ENCODE measurements at regions not wholly inside any gene's neighbourhood (a gene's known extent, or its start where the extent isn't known, plus 50 kb on each side); places are given as distances from the start of the nearest gene placed in this dataset.

GRCh38 chr11:29634744-29635143, 382.1 kb downstream of the KCNA4 start:
- Histone ChIP-seq H3K9ac (no peak overlapping the region), H3K4me1 (no peaks in the 10 kb centered on the region), H3K36me3 (ENCODE audit: control insufficient read depth, insufficient read depth, low read length) (no peaks in the 10 kb centered on the region), H3K9me3 (ENCODE audit: control insufficient read depth, low read length) (no peaks in the 10 kb centered on the region), H3K79me2 (no peaks in the 10 kb centered on the region), H3K27ac (no peak overlapping the region), H3K27me3 (ENCODE audit: control insufficient read depth, insufficient read depth, low read length) (no peaks in the 10 kb centered on the region), H3K4me2 (ENCODE audit: low read length) (no peak overlapping the region), H3K4me3 (ENCODE audit: low read depth, low read length) (no peak overlapping the region), H2AFZ (no peak overlapping the region)
- no peak for TF ChIP-seq CTCF (IDR thresholded peaks at IDR 0.05)

DNA sequence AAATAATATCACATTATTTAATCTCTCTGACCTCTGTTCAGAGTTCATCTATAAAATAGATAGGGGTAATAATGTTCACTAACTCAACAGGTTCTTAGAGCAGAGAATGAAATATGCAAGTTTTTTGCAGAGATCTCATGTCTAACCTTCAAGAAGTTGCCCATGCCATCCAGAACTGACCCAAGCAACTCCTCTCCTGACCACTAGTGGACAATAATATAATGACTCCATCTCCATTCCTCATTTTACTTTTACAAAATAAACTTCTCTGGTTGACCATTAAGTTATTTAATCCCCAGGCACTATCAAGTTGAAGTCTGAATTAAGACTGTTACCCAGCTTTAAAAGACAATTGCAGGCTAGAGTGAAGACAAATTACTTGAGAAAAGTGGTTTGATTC, 382.6 kb downstream of the KCNA4 start:
- Histone ChIP-seq H3K27me3 (ENCODE audit: control insufficient read depth, insufficient read depth, low read length) (no peaks in the 10 kb centered on the region), H3K9ac (no peak overlapping the region), H3K36me3 (ENCODE audit: control insufficient read depth, insufficient read depth, low read length) (no peaks in the 10 kb centered on the region), H3K4me1 (no peaks in the 10 kb centered on the region), H3K9me3 (ENCODE audit: control insufficient read depth, low read length) (no peaks in the 10 kb centered on the region), H3K4me2 (ENCODE audit: low read length) (no peak overlapping the region), H2AFZ (no peak overlapping the region), H3K27ac (no peak overlapping the region), H3K79me2 (no peaks in the 10 kb centered on the region), H3K4me3 (ENCODE audit: low read depth, low read length) (no peak overlapping the region)
- TF ChIP-seq CTCF (IDR thresholded peaks at IDR 0.05): no peak

GRCh38 chr11:29629286-29629685, 387.5 kb downstream of the KCNA4 start:
- TF ChIP-seq CTCF (IDR thresholded peaks at IDR 0.05): no peak
- Histone ChIP-seq H3K4me1 (no peaks in the 10 kb centered on the region), H2AFZ (no peak overlapping the region), H3K79me2 (no peaks in the 10 kb centered on the region), H3K9ac (no peak overlapping the region), H3K4me3 (ENCODE audit: low read depth, low read length) (no peak overlapping the region), H3K4me2 (ENCODE audit: low read length) (no peak overlapping the region), H3K9me3 (ENCODE audit: control insufficient read depth, low read length) (no peaks in the 10 kb centered on the region), H3K27me3 (ENCODE audit: control insufficient read depth, insufficient read depth, low read length) (no peaks in the 10 kb centered on the region), H3K36me3 (ENCODE audit: control insufficient read depth, insufficient read depth, low read length) (no peaks in the 10 kb centered on the region), H3K27ac (no peak overlapping the region)

GRCh38 chr11:29628609-29629008, 388.2 kb downstream of the KCNA4 start:
- Histone ChIP-seq H3K36me3 (ENCODE audit: control insufficient read depth, insufficient read depth, low read length) (no peaks in the 10 kb centered on the region), H3K4me2 (ENCODE audit: low read length) (no peak overlapping the region), H3K27ac (no peak overlapping the region), H3K79me2 (no peaks in the 10 kb centered on the region), H3K9me3 (ENCODE audit: control insufficient read depth, low read length) (no peaks in the 10 kb centered on the region), H3K4me1 (no peaks in the 10 kb centered on the region), H2AFZ (no peak overlapping the region), H3K4me3 (ENCODE audit: low read depth, low read length) (no peak overlapping the region), H3K9ac (no peak overlapping the region), H3K27me3 (ENCODE audit: control insufficient read depth, insufficient read depth, low read length) (no peaks in the 10 kb centered on the region)
- TF ChIP-seq CTCF (IDR thresholded peaks at IDR 0.05): no peak

GRCh38 chr11:29627541-29627940, 389.3 kb downstream of the KCNA4 start:
- no peak overlapping the region for H2AFZ ChIP-seq
- no peak overlapping the region for H3K9ac ChIP-seq
- H3K4me2 ChIP-seq (ENCODE audit: low read length): no peak overlapping the region
- no peak for TF ChIP-seq CTCF (IDR thresholded peaks at IDR 0.05)
- no peak overlapping the region for H3K4me3 ChIP-seq (ENCODE audit: low read depth, low read length)
- H3K79me2 ChIP-seq: no peaks in the 10 kb centered on the region
- no peaks in the 10 kb centered on the region for H3K4me1 ChIP-seq
- no peaks in the 10 kb centered on the region for H3K27me3 ChIP-seq (ENCODE audit: control insufficient read depth, insufficient read depth, low read length)
- H3K27ac ChIP-seq: no peak overlapping the region
- H3K36me3 ChIP-seq (ENCODE audit: control insufficient read depth, insufficient read depth, low read length): no peaks in the 10 kb centered on the region
- no peaks in the 10 kb centered on the region for H3K9me3 ChIP-seq (ENCODE audit: control insufficient read depth, low read length)

Data from parathyroid adenoma (tissue), 2 donors.